HUES48 (cell line): ENCODE measurements at regions not wholly inside any gene's neighbourhood (a gene's known extent, or its start where the extent isn't known, plus 50 kb on each side); places are given as distances from the start of the nearest gene placed in this dataset.

Experiments
- H3K27ac ChIP-seq: one replicate; pipeline ENCODE4 v1.7.0; 2013; ENCODE audit warnings: low read depth, low read length, inconsistent platforms
- H3K27me3 ChIP-seq: 2 replicates; pipeline ENCODE4 v1.6.1; 2013; ENCODE audit warnings: mild to moderate bottlenecking, low read length; ENCODE audit not compliant: control insufficient read depth, insufficient read depth
- H3K36me3 ChIP-seq: 2 replicates; pipeline ENCODE4 v1.6.1; 2013; ENCODE audit warnings: low read length; ENCODE audit not compliant: control insufficient read depth, insufficient read depth
- H3K4me1 ChIP-seq: 2 replicates; pipeline ENCODE4 v1.6.1; 2013; ENCODE audit warnings: mild to moderate bottlenecking, low read length; ENCODE audit not compliant: control insufficient read depth, insufficient read depth
- H3K4me3 ChIP-seq: 2 replicates; pipeline ENCODE4 v1.5.1; 2013; ENCODE audit warnings: mild to moderate bottlenecking, low read depth, low read length
- H3K9ac ChIP-seq: 2 replicates; pipeline ENCODE4 v1.6.1; 2013; ENCODE audit warnings: mild to moderate bottlenecking, low read depth, low read length, moderate library complexity
- H3K9me3 ChIP-seq: 2 replicates; pipeline ENCODE4 v1.6.1; 2013; ENCODE audit warnings: low read length; ENCODE audit not compliant: control insufficient read depth, insufficient read depth

GRCh38 chr5:135710045-135710675 lies 124.3 kb upstream of the SLC25A48 start:
- H3K36me3 ChIP-seq, result no peaks in the 10 kb centered on the region
- H3K9ac ChIP-seq, result no peak overlapping the region
- no peaks in the 10 kb centered on the region for H3K27me3 ChIP-seq
- H3K4me3 ChIP-seq, result no peak overlapping the region
- H3K27ac ChIP-seq, result no peak overlapping the region
- 0 out of 2 replicates have a peak, but pooled peaks cover 3% of the 10 kb centered on the region for H3K4me1 ChIP-seq
- H3K9me3 ChIP-seq, result no peaks in the 10 kb centered on the region

- no peaks in the 10 kb centered on the region for H3K27me3 ChIP-seq
- H3K9me3 ChIP-seq, result no peaks in the 10 kb centered on the region
- no peak overlapping the region for H3K9ac ChIP-seq
- H3K36me3 ChIP-seq, result no peaks in the 10 kb centered on the region
- 0 out of 2 replicates have a peak, but pooled peaks cover 3% of the 10 kb centered on the region for H3K4me1 ChIP-seq
- no peak overlapping the region for H3K4me3 ChIP-seq
- no peak overlapping the region for H3K27ac ChIP-seq
Observed at GRCh38 chr5:135709208-135709575, 125.3 kb upstream of the SLC25A48 start.

- Histone ChIP-seq H3K36me3 (no peaks in the 10 kb centered on the region), H3K9ac (no peak overlapping the region), H3K4me1 (0 out of 2 replicates have a peak, but pooled peaks cover 3% of the 10 kb centered on the region), H3K4me3 (no peak overlapping the region), H3K9me3 (no peaks in the 10 kb centered on the region), H3K27me3 (no peaks in the 10 kb centered on the region), H3K27ac (no peak overlapping the region)
Observed at GRCh38 chr5:135708481-135709207, 125.8 kb upstream of the SLC25A48 start.

GRCh38 chr5:135707302-135707701 lies 127.2 kb upstream of the SLC25A48 start:
- no peak overlapping the region for H3K27ac ChIP-seq
- no peak overlapping the region for H3K4me3 ChIP-seq
- no peak overlapping the region for H3K9ac ChIP-seq
- no peaks in the 10 kb centered on the region for H3K27me3 ChIP-seq
- no peaks in the 10 kb centered on the region for H3K36me3 ChIP-seq
- no peaks in the 10 kb centered on the region for H3K9me3 ChIP-seq
- peaks cover 8% of the 10 kb centered on the region; the same call in 1 of the 2 replicates for H3K4me1 ChIP-seq

GRCh38 chr5:135706893-135707292 lies 127.6 kb upstream of the SLC25A48 start:
- H3K27me3 ChIP-seq, result no peaks in the 10 kb centered on the region
- H3K36me3 ChIP-seq, result no peaks in the 10 kb centered on the region
- no peak overlapping the region for H3K9ac ChIP-seq
- no peaks in the 10 kb centered on the region for H3K9me3 ChIP-seq
- H3K27ac ChIP-seq, result no peak overlapping the region
- H3K4me1 ChIP-seq, result peaks cover 8% of the 10 kb centered on the region; the same call in 1 of the 2 replicates
- no peak overlapping the region for H3K4me3 ChIP-seq

- Histone ChIP-seq H3K9me3 (no peaks in the 10 kb centered on the region), H3K36me3 (no peaks in the 10 kb centered on the region), H3K4me1 (peaks cover 8% of the 10 kb centered on the region; the same call in 1 of the 2 replicates), H3K27me3 (no peaks in the 10 kb centered on the region), H3K4me3 (no peak overlapping the region), H3K9ac (no peak overlapping the region), H3K27ac (no peak overlapping the region)
Observed at GRCh38 chr5:135706474-135706873, 127.7 kb upstream of the CXCL14 start.

- H3K27me3 ChIP-seq, result no peaks in the 10 kb centered on the region
- no peak overlapping the region for H3K4me3 ChIP-seq
- peaks cover 8% of the 10 kb centered on the region; the same call in 1 of the 2 replicates for H3K4me1 ChIP-seq
- H3K27ac ChIP-seq, result no peak overlapping the region
- H3K9ac ChIP-seq, result no peak overlapping the region
- no peaks in the 10 kb centered on the region for H3K36me3 ChIP-seq
- no peaks in the 10 kb centered on the region for H3K9me3 ChIP-seq
Observed at GRCh38 chr5:135705941-135706466, 127.2 kb upstream of the CXCL14 start.

- H3K9me3 ChIP-seq, result no peaks in the 10 kb centered on the region
- no peaks in the 10 kb centered on the region for H3K27me3 ChIP-seq
- no peak overlapping the region for H3K27ac ChIP-seq
- no peaks in the 10 kb centered on the region for H3K36me3 ChIP-seq
- no peak overlapping the region for H3K9ac ChIP-seq
- no peak overlapping the region for H3K4me3 ChIP-seq
- peaks cover 5% of the 10 kb centered on the region; the same call in 1 of the 2 replicates for H3K4me1 ChIP-seq
Observed at GRCh38 chr5:135705141-135705631, 126.4 kb upstream of the CXCL14 start.

- H3K9ac ChIP-seq, result no peak overlapping the region
- no peak overlapping the region for H3K27ac ChIP-seq
- no peaks in the 10 kb centered on the region for H3K36me3 ChIP-seq
- peaks cover 5% of the 10 kb centered on the region; the same call in 1 of the 2 replicates for H3K4me1 ChIP-seq
- no peaks in the 10 kb centered on the region for H3K27me3 ChIP-seq
- H3K9me3 ChIP-seq, result no peaks in the 10 kb centered on the region
- H3K4me3 ChIP-seq, result no peak overlapping the region
Observed at GRCh38 chr5:135704616-135705015, 125.8 kb upstream of the CXCL14 start.

- no peak overlapping the region for H3K9ac ChIP-seq
- no peaks in the 10 kb centered on the region for H3K9me3 ChIP-seq
- no peaks in the 10 kb centered on the region for H3K27me3 ChIP-seq
- H3K36me3 ChIP-seq, result no peaks in the 10 kb centered on the region
- no peak overlapping the region for H3K4me3 ChIP-seq
- no peak overlapping the region for H3K27ac ChIP-seq
- H3K4me1 ChIP-seq, result peaks cover 5% of the 10 kb centered on the region; the same call in 1 of the 2 replicates
Observed at GRCh38 chr5:135703016-135703550, 124.3 kb upstream of the CXCL14 start.

GRCh38 chr5:135702191-135702590 lies 123.4 kb upstream of the CXCL14 start:
- H3K27ac ChIP-seq, result no peak overlapping the region

More at GRCh38 chr5:135702191-135702590, 123.4 kb upstream of the CXCL14 start:
- Histone ChIP-seq H3K9me3 (no peaks in the 10 kb centered on the region), H3K9ac (no peak overlapping the region), H3K27me3 (no peaks in the 10 kb centered on the region), H3K4me3 (no peak overlapping the region), H3K36me3 (no peaks in the 10 kb centered on the region), H3K4me1 (peaks cover 5% of the 10 kb centered on the region; the same call in 1 of the 2 replicates)
